ENCODE measurements at regions not wholly inside any gene's neighbourhood (a gene's known extent, or its start where the extent isn't known, plus 50 kb on each side); places are given as distances from the start of the nearest gene placed in this dataset.

GRCh38 chr2:122639176-122639575 lies 883.7 kb downstream of the TSN start:
- TF ChIP-seq CTCF (IDR thresholded peaks at IDR 0.05) (no peak), POLR2A (IDR thresholded peaks at IDR 0.05) (no peak)

All from gastroesophageal sphincter (tissue), 3 donors.